GM12865 (cell line): ENCODE measurements at regions not wholly inside any gene's neighbourhood (a gene's known extent, or its start where the extent isn't known, plus 50 kb on each side); places are given as distances from the start of the nearest gene placed in this dataset.
A peak's percentile ranks its signal among the peaks of the same experiment; 100 is the strongest.

Experiments used
- DNase-seq: peaks from one replicate; pipeline ENCODE4 v3.0.0; 2010; ENCODE audit warnings: low read depth
- H3K4me3 ChIP-seq: 2 replicates; pipeline ENCODE4 v1.5.1; 2011; ENCODE audit warnings: mild to moderate bottlenecking, low read depth, low read length, control low read depth
- TF ChIP-seq, protein P1 (sequence below): IDR thresholded peaks from 2 replicates; pipeline ENCODE4 v1.5.1; 2011; ENCODE audit warnings: low read length, control low read depth, low read depth, inconsistent platforms; ENCODE audit not compliant: insufficient read depth; ENCODE audit errors: missing control alignments

GRCh38 chr12:14169281-14169680, 187.9 kb upstream of the GRIN2B start:
- DNase-seq = no peak
- TF ChIP-seq, protein P1, sequence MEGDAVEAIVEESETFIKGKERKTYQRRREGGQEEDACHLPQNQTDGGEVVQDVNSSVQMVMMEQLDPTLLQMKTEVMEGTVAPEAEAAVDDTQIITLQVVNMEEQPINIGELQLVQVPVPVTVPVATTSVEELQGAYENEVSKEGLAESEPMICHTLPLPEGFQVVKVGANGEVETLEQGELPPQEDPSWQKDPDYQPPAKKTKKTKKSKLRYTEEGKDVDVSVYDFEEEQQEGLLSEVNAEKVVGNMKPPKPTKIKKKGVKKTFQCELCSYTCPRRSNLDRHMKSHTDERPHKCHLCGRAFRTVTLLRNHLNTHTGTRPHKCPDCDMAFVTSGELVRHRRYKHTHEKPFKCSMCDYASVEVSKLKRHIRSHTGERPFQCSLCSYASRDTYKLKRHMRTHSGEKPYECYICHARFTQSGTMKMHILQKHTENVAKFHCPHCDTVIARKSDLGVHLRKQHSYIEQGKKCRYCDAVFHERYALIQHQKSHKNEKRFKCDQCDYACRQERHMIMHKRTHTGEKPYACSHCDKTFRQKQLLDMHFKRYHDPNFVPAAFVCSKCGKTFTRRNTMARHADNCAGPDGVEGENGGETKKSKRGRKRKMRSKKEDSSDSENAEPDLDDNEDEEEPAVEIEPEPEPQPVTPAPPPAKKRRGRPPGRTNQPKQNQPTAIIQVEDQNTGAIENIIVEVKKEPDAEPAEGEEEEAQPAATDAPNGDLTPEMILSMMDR = no peak
- H3K4me3 ChIP-seq = no peak overlapping the region

DNA sequence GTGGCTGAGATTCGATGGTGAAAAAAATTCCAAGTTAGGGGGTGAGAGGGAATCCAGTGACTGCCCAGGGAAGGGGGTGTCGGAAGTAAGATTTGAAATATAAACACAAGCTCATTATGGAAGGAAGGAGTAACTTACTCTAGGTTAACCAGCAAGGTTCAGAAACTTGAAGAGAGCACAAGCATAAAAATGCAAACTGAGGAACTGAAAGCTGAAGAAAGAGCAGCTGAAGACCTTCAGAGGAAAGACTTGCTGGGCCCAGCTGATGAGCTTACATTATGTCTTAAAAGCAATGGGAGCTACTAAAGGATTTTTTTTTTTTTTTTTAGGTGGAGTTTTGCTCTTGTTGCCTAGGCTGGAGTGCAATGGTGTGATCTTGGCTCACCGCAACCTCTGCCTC, 189.7 kb upstream of the GRIN2B start:
- TF ChIP-seq, protein P1 = no peak
- DNase-seq = peak; percentile 71
- H3K4me3 ChIP-seq = no peak overlapping the region

- TF ChIP-seq, protein P1 = no peak
- no peak for DNase-seq
- H3K4me3 ChIP-seq = no peak overlapping the region
Observed at GRCh38 chr12:14175206-14175605, 190.3 kb upstream of the ATF7IP start.

DNA sequence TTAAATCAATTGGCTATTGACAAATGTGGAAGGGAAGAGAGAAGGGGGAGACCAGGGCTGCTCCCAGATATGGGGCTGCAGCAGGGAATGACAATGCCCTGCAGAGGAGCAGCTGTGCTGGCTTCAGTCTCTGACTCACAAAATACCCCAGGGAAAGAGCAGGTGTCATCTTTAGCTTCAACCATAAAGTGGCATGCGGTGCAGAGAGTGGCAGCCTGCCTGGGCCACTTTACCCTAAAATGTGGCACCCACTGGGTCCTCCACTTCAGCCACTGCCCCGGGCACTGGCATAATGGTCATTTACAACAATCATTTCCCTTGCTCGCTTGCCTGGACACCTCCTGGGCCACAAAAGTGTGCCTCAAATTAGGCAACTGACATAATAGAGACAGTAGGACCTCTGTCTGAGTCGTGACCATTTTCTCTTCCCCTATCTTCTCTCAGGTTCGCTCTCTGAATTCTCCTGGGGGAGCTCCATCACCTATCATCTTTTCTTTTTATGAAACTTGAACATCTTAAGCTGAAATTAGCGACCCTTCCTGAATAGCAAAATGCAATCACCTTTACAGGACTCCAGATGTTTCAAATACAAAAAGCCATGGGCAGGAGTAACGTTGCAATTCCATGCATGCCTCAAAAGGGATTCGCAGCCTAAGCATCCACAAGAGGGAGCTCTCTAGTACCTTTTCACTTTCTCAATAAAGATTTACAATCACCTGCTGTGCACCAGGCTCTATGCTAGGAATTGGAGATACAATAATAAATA, 179.9 kb upstream of the ATF7IP start:
- TF ChIP-seq, protein P1 = peak; percentile 77
- H3K4me3 ChIP-seq = no peak overlapping the region
- DNase-seq = peak; percentile 65

DNA sequence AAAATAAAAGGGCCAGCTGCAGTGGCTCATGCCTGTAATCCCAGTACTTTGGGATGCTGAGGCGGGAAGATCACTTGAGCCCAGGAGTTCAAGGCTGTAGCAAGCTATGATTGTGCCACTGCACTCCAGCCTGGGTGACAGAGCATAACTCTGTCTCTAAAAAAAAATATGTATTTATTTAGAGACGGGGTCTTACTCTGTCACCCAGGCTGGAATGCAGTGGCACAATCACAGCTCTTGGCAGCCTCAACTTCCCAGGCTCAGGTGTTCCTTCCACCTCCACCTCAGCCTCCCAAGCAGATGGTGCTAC, 179.3 kb upstream of the ATF7IP start:
- H3K4me3 ChIP-seq = no peak overlapping the region
- no peak for DNase-seq

DNA sequence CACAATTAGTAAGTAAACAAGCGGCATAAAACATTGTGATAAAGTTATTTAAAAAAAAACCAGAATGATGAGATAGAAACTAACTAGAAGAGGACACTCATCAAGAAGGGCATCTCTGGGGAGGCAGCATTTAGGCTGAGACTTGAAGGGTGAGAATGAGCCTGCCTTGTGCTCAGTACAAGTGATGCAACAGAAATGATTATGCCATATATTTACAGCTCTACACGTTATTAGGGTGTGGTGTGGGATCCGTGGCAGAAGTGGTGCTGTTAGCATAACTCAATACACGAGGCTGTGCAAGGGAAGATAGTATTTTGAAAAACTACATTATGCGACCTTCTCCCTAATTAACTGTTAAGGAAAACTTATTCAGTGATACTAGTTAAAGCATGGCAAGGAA, 178.5 kb upstream of the ATF7IP start:
- TF ChIP-seq, protein P1 = no peak
- no peak for DNase-seq

More for the DNA sequence above, 179.3 kb upstream of the ATF7IP start:
- TF ChIP-seq, protein P1 = no peak

DNA sequence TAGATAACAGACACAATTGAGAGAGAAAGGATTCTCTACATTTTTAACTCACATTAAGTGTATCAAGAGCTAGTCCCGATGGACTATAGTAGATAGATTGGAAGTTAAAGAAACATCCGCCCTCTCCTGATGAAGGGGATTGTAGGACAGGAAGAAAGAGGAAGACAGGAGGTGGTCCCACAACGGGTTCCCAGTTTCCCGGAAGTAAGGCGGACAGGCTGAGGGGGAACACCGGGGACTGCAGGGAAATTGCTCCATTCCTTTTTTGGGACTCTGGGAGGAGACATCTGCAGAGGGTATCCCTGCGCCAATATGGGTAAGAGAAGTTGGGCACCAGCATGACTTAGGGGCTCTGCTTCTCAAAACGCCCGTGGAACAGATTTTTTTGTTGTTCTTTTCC, 177.5 kb upstream of the ATF7IP start:
- no peak for DNase-seq
- TF ChIP-seq, protein P1 = no peak
- H3K4me3 ChIP-seq = no peak overlapping the region

More for the DNA sequence above, 178.5 kb upstream of the ATF7IP start:
- no peak overlapping the region for H3K4me3 ChIP-seq
